ENCODE measurements at regions not wholly inside any gene's neighbourhood (a gene's known extent, or its start where the extent isn't known, plus 50 kb on each side); places are given as distances from the start of the nearest gene placed in this dataset.

DNA sequence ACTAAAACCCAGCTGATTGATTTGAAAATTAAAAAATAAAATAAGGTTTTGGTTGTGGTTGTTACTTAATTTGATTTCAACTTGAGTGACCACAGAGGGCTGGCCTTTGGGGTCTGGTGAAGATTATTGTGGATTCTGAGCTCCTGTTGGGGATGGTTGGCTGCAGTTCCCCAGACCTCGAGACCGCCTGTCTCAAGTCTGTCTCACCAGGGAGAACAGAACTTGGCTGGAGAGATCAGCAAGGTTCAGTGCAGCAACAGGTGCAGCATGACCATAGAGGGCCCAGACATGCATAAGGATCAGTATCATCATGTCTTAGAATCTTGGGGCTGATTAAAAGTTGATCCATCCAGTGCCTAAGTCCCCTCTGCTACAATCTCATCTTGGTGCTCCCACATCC is 491.9 kb downstream of the BCOR start:
- Histone ChIP-seq H3K18ac (ENCODE audit: low read depth, low read length) (no peak overlapping the region), H4K20me1 (ENCODE audit: insufficient read depth, low read length) (no peaks in the 10 kb centered on the region), H2AFZ (replicated peaks; ENCODE audit: low read length, poor library complexity) (no peak overlapping the region), H3K4me3 (ENCODE audit: insufficient read depth, low read depth, low read length) (no peak overlapping the region), H2AK5ac (ENCODE audit: low read depth, low read length) (no peak overlapping the region), H3K23ac (ENCODE audit: low read depth, low read length) (no peak overlapping the region), H4K5ac (ENCODE audit: low read depth, low read length) (no peak overlapping the region), H3K27me3 (ENCODE audit: control insufficient read depth, insufficient read depth, low read length) (peaks cover 21% of the 10 kb centered on the region), H2BK15ac (ENCODE audit: low read depth, low read length) (no peak overlapping the region), H3K4me2 (ENCODE audit: low read depth, low read length) (no peak overlapping the region), H3K9me3 (ENCODE audit: control insufficient read depth, insufficient read depth, low read length) (peaks cover 2% of the 10 kb centered on the region; the same call in 1 of the 2 replicates), H2BK120ac (ENCODE audit: low read depth, low read length) (no peak overlapping the region), H4K91ac (ENCODE audit: insufficient read depth, low read depth, low read length) (no peak overlapping the region), H3K9ac (ENCODE audit: low read depth, low read length) (no peak overlapping the region), H3K27ac (ENCODE audit: insufficient read depth, low read length) (no peak overlapping the region), H3K36me3 (ENCODE audit: control insufficient read depth, insufficient read depth, low read length) (no peaks in the 10 kb centered on the region), H3K4ac (ENCODE audit: low read depth, low read length) (no peak overlapping the region), H4K8ac (ENCODE audit: low read depth in 2 of 2, low read length in 2 of 2) (no peak overlapping the region), H3K4me1 (ENCODE audit: control insufficient read depth, insufficient read depth, low read length) (no peaks in the 10 kb centered on the region), H2BK5ac (ENCODE audit: low read depth, low read length, poor library complexity, severe bottlenecking) (no peak overlapping the region), H3K56ac (ENCODE audit: extremely low read depth, insufficient read depth, low read length) (no peak overlapping the region), H3K79me1 (ENCODE audit: low read depth in 1 of 2, low read length in 2 of 2) (no peaks in the 10 kb centered on the region), H2AK9ac (replicated peaks; ENCODE audit: low read depth, low read length, poor library complexity) (no peak overlapping the region), H3K14ac (replicated peaks; ENCODE audit: low read depth, low read length) (no peak overlapping the region), H3K9me1 (ENCODE audit: insufficient read depth, low read length) (no peaks in the 10 kb centered on the region), H2BK20ac (ENCODE audit: low read depth, low read length) (no peak overlapping the region)
- ChIA-PET CTCF (no interaction called here), POLR2A (ENCODE audit: unreplicated experiment) (no interaction called here)
- dilution Hi-C loops (cut with HindIII; ENCODE audit: low sequenced_read_pairs, unreplicated experiment) (no loop called here), in situ Hi-C loops (cut with MboI; ENCODE audit: low sequenced_read_pairs) (no loop called here), intact Hi-C loops (cut with micrococcal nuclease) (no loop called here)
- DNase-seq (no peak), ATAC-seq (ENCODE audit: low read depth) (no peak)
- TF ChIP-seq MXI1 (IDR thresholded peaks at IDR 0.05; ENCODE audit: borderline replicate concordance, low read depth, low read length) (no peak), RAD21 (IDR thresholded peaks at IDR 0.05; ENCODE audit: low read length) (no peak), POLR2A (IDR thresholded peaks at IDR 0.05; ENCODE audit: low read depth, low read length) (no peak), FOS (IDR thresholded peaks at IDR 0.05; ENCODE audit: low read depth, low read length) (no peak), RCOR1 (IDR thresholded peaks at IDR 0.05; ENCODE audit: insufficient replicate concordance, low read length) (no peak), NFE2L2 (IDR thresholded peaks at IDR 0.05; ENCODE audit: low read depth, low read length) (no peak), SMC3 (IDR thresholded peaks at IDR 0.05; ENCODE audit: low read depth, low read length) (no peak), RFX5 (IDR thresholded peaks at IDR 0.05; ENCODE audit: low read depth, low read length) (no peak), MAFK (IDR thresholded peaks at IDR 0.05; ENCODE audit: low read depth, low read length) (no peak), MAZ (IDR thresholded peaks at IDR 0.05; ENCODE audit: borderline replicate concordance, low read depth, low read length) (no peak), BHLHE40 (IDR thresholded peaks at IDR 0.05; ENCODE audit: low read depth, low read length) (no peak), CEBPB (IDR thresholded peaks at IDR 0.05; ENCODE audit: low read depth, low read length) (no peak)
- TF ChIP-seq, protein P1, sequence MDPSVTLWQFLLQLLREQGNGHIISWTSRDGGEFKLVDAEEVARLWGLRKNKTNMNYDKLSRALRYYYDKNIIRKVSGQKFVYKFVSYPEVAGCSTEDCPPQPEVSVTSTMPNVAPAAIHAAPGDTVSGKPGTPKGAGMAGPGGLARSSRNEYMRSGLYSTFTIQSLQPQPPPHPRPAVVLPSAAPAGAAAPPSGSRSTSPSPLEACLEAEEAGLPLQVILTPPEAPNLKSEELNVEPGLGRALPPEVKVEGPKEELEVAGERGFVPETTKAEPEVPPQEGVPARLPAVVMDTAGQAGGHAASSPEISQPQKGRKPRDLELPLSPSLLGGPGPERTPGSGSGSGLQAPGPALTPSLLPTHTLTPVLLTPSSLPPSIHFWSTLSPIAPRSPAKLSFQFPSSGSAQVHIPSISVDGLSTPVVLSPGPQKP (IDR thresholded peaks at IDR 0.05; ENCODE audit: borderline replicate concordance, low read depth, low read length) = no peak
- 63% methylated on average over 2 of the region's 2 CpGs; no CpG with 5 or more reads in 1 of the 2 experiments for WGBS, 2 experiments (ENCODE audit: extremely low coverage in 2 of 2, insufficient read length in 1 of 2)
- BruUV-seq (replicated peaks) = no TSS peak

All from IMR-90 (cell line).